Tibial artery (tissue), 4 donors: ENCODE measurements at regions not wholly inside any gene's neighbourhood (a gene's known extent, or its start where the extent isn't known, plus 50 kb on each side); places are given as distances from the start of the nearest gene placed in this dataset.

Source experiments
- DNase-seq, 2 donors: peaks; one replicate each; pipeline ENCODE4 v3.0.0-alpha.2; 2019
- H3K27ac ChIP-seq, 2 donors: fragments of 200-600 bp; sonication (generic) in 1 of 2; 1 replicate in 1 of 2; 2 replicates in 1 of 2; pipeline ENCODE4 v1.5.1; 2018 to 2019; ENCODE audit warnings: mild to moderate bottlenecking in 1 of 2
- H3K27me3 ChIP-seq, 2 donors: fragments of 200-600 bp; sonication (generic) in 1 of 2; one replicate each; pipeline versions ENCODE4 v1.5.1 to v1.6.0; 2016 to 2019
- H3K36me3 ChIP-seq, 3 donors: fragments of 200-600 bp; sonication (generic) in 2 of 3; one replicate each; pipeline ENCODE4 v1.5.1; 2016 to 2019; ENCODE audit warnings: mild to moderate bottlenecking in 2 of 3
- H3K4me1 ChIP-seq, 4 donors: fragments of 200-600 bp; sonication (generic) in 2 of 4; 1 replicate in 3 of 4; 2 replicates in 1 of 4; pipeline ENCODE4 v1.5.1; 2016 to 2019
- H3K4me3 ChIP-seq, 2 donors: fragments of 200-600 bp; sonication (generic) in 1 of 2; 1 replicate in 1 of 2; 2 replicates in 1 of 2; pipeline ENCODE4 v1.5.1; 2018 to 2019; ENCODE audit warnings: mild to moderate bottlenecking in 2 of 2
- H3K9me3 ChIP-seq, 3 donors: fragments of 200-600 bp; sonication (generic) in 1 of 3; one replicate each; pipeline ENCODE4 v1.5.1; 2016 to 2019
- CTCF ChIP-seq, 2 experiments: fragments of 200-600 bp in 1 of 2; fragments of 450-650 bp in 1 of 2; IDR thresholded peaks; one replicate each; pipeline ENCODE4 v1.5.1; 2017 to 2019; ENCODE audit warnings: antibody characterized with exemption in 2 of 2, mild to moderate bottlenecking in 1 of 2, moderate library complexity in 1 of 2
- intact Hi-C: fragments of 100-400 bp; cut with DNase I; formaldehyde crosslinking; loops from one replicate; pipeline ENCODE4 v1.15.0; 2023; ENCODE audit warnings: low total_unique reads

GRCh38 chr17:79676796-79677195 lies 53.9 kb upstream of the ENPP7 start:
- Histone ChIP-seq H3K36me3 (no peaks in the 10 kb centered on the region), H3K9me3 (peaks cover 0 to 22% (median 15%) of the 10 kb centered on the region in 3 donors), H3K4me3 (no peak overlapping the region), H3K27ac (no peak overlapping the region), H3K27me3 (peaks cover 0 to 84% of the 10 kb centered on the region in 2 donors), H3K4me1 (no peaks in the 10 kb centered on the region)
- DNase-seq: no peak
- TF ChIP-seq CTCF (IDR thresholded peaks at IDR 0.05): no peak
- intact Hi-C loops: no loop called here

GRCh38 chr17:79675413-79675725 lies 55.4 kb upstream of the ENPP7 start:
- no peak for TF ChIP-seq CTCF (IDR thresholded peaks at IDR 0.05)
- H3K36me3 ChIP-seq: no peaks in the 10 kb centered on the region
- H3K9me3 ChIP-seq: peaks cover 0 to 22% (median 15%) of the 10 kb centered on the region in 3 donors
- peaks cover 0 to 84% of the 10 kb centered on the region in 2 donors for H3K27me3 ChIP-seq
- H3K27ac ChIP-seq: no peak overlapping the region
- intact Hi-C loops: no loop called here
- H3K4me3 ChIP-seq: no peak overlapping the region
- no peak for DNase-seq
- no peaks in the 10 kb centered on the region for H3K4me1 ChIP-seq

- no peak overlapping the region for H3K4me3 ChIP-seq
- DNase-seq: no peak
- peaks cover 0 to 84% of the 10 kb centered on the region in 2 donors for H3K27me3 ChIP-seq
- intact Hi-C loops: no loop called here
- no peak overlapping the region for H3K27ac ChIP-seq
- H3K9me3 ChIP-seq: peaks cover 0 to 22% (median 15%) of the 10 kb centered on the region in 3 donors
- no peak for TF ChIP-seq CTCF (IDR thresholded peaks at IDR 0.05)
- no peaks in the 10 kb centered on the region for H3K36me3 ChIP-seq
- no peaks in the 10 kb centered on the region for H3K4me1 ChIP-seq
Measured at GRCh38 chr17:79674506-79675412, 56.0 kb upstream of the ENPP7 start.

- Histone ChIP-seq H3K4me3 (no peak overlapping the region), H3K4me1 (no peaks in the 10 kb centered on the region), H3K27ac (no peak overlapping the region), H3K27me3 (peaks cover 0 to 84% of the 10 kb centered on the region in 2 donors), H3K36me3 (no peaks in the 10 kb centered on the region), H3K9me3 (peaks cover 0 to 22% (median 15%) of the 10 kb centered on the region in 3 donors)
- DNase-seq: no peak
- TF ChIP-seq CTCF (IDR thresholded peaks at IDR 0.05): no peak
- intact Hi-C loops: no loop called here
Measured at GRCh38 chr17:79673517-79673916, 57.2 kb upstream of the ENPP7 start.

- Histone ChIP-seq H3K9me3 (peaks cover 0 to 22% (median 15%) of the 10 kb centered on the region in 3 donors), H3K27ac (no peak overlapping the region), H3K4me1 (no peaks in the 10 kb centered on the region), H3K36me3 (no peaks in the 10 kb centered on the region), H3K4me3 (no peak overlapping the region), H3K27me3 (peaks cover 0 to 84% of the 10 kb centered on the region in 2 donors)
- no peak for DNase-seq
- no peak for TF ChIP-seq CTCF (IDR thresholded peaks at IDR 0.05)
- intact Hi-C loops: no loop called here
Measured at GRCh38 chr17:79672496-79672895, 58.2 kb upstream of the ENPP7 start.
